RWPE1 (cell line): ENCODE measurements at regions not wholly inside any gene's neighbourhood (a gene's known extent, or its start where the extent isn't known, plus 50 kb on each side); places are given as distances from the start of the nearest gene placed in this dataset.

ENCODE experiments used
- CTCF ChIA-PET: fragments of 350-600 bp; sonication (Branson Sonifier 250); formaldehyde crosslinking; extraction: SDS; loops from one replicate; lab custom pipeline; 2021; lab: Yijun Ruan, JAX
- POLR2A ChIA-PET: fragments of 400-600 bp; formaldehyde crosslinking; extraction: SDS; loops from one replicate; lab custom pipeline; 2020; ENCODE audit warnings: antibody characterized with exemption; ENCODE audit not compliant: low non-redundant PET; lab: Yijun Ruan, JAX
- DNase-seq: peaks from one replicate; pipeline ENCODE4 v3.0.0; 2012; ENCODE audit warnings: low spot score
- H3K27ac ChIP-seq: fragments of 450-650 bp; 2 replicates; pipeline ENCODE4 v1.5.1; 2017
- CTCF ChIP-seq: fragments of 450-650 bp; conservative IDR thresholded peaks from 2 replicates; pipeline ENCODE4 v1.5.1; 2017; ENCODE audit warnings: low read depth, mild to moderate bottlenecking

GRCh38 chr5:112084149-112084548 is 327.2 kb upstream of the NREP start:
- TF ChIP-seq CTCF = no peak
- CTCF ChIA-PET = interaction anchor here (0.6 kb wide), 1 partner anchor 87 kb away, joined by 3 read pairs; no protein-coding TSS in a partner anchor
- POLR2A ChIA-PET = no interaction called here
- no peak overlapping the region for H3K27ac ChIP-seq
- no peak for DNase-seq

DNA sequence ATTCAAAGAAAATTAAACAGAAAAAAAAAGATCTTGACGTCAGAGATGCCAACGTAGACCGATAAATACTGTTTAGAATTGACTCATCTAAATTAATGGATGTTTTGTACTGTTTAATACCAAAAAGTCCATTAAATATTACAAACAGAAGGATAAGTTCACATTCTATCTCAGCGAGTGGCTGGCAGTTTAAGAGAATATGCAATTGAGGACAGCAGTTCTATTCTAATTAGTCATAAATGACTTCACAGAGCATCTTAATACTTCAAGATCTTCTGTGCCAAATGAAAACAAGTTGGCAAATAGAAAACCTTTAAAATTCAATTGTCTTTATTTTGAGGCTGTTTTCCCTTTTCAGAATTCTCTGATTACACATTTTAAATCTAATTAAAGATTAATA is 326.6 kb upstream of the NREP start:
- no peak overlapping the region for H3K27ac ChIP-seq
- POLR2A ChIA-PET = no interaction called here
- DNase-seq = no peak
- TF ChIP-seq CTCF = no peak
- CTCF ChIA-PET = no interaction called here

DNA sequence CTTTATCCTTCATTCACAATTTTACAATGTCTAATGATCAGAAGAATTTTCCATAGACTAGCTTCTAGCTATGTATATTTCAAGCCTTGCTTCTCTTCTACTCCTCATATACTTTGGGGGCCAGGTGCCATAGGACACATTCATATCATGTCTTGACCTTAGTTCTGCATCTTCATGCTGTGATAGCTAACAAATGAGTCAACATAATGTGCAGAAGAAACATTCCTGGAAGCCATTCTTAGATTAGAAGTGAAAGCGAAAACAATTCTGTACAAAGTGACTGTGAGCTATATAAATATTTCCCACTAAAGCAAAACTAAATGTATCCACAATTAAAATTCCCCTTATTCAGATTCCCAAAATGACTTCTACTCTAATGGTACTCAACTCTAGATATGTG is 320.2 kb upstream of the NREP start:
- CTCF ChIA-PET = interaction anchor here (0.6 kb wide), 3 partner anchors 13 to 221 kb away, joined by 3 read pairs; no protein-coding TSS in a partner anchor
- POLR2A ChIA-PET = no interaction called here
- no peak for DNase-seq
- TF ChIP-seq CTCF = no peak
- no peak overlapping the region for H3K27ac ChIP-seq

- TF ChIP-seq CTCF = no peak
- H3K27ac ChIP-seq = no peak overlapping the region
- DNase-seq = no peak
- ChIA-PET CTCF (no interaction called here), POLR2A (no interaction called here)
These were observed 313.0 kb upstream of the NREP start for GRCh38 chr5:112070022-112070421.

GRCh38 chr5:112069329-112069728 is 312.3 kb upstream of the NREP start:
- no peak for DNase-seq
- CTCF ChIA-PET = interaction anchor here (0.7 kb wide), 1 partner anchor 536 kb away, joined by 4 read pairs; no protein-coding TSS in a partner anchor

DNA sequence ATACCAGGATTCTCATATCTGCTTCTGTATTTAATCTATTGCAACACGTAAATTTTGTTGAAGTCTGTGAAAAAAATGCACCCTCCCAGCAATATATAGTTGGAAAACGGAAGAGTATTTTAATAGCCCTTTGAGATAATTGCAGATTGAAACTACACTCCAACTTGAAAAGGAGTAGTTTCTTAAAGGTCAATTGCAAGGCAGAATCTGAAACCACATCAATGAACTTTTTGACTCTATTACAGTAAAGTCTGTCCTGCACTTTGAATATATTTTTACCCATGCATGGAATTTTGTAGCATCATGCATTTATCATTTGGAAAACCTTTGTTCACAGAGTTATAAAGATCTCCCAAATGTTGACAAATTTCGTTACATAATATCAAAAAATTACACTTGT is 311.6 kb upstream of the NREP start:
- H3K27ac ChIP-seq = no peak overlapping the region
- DNase-seq = no peak
- no peak for TF ChIP-seq CTCF
- ChIA-PET POLR2A (no interaction called here), CTCF (interaction anchor here (0.6 to 0.7 kb wide), 3 partner anchors 471 to 677 kb away, joined by 3 to 4 read pairs (median 3); no protein-coding TSS in a partner anchor)

More at GRCh38 chr5:112069329-112069728, 312.3 kb upstream of the NREP start:
- H3K27ac ChIP-seq = no peak overlapping the region
- POLR2A ChIA-PET = no interaction called here
- no peak for TF ChIP-seq CTCF
